NCI-H2107 treated with DMSO at 0.1 percent for 48 hours (cell line): ENCODE measurements at regions not wholly inside any gene's neighbourhood (a gene's known extent, or its start where the extent isn't known, plus 50 kb on each side); places are given as distances from the start of the nearest gene placed in this dataset.

ENCODE experiments used
- DNase-seq: peaks from one replicate; lab custom pipeline; 2025; ENCODE audit not compliant: unreplicated experiment; lab: John Stamatoyannopoulos, UW

- no peak for DNase-seq
These were observed 75.9 kb upstream of the SPHKAP start for GRCh38 chr2:228257379-228257778.

- no peak for DNase-seq
These were observed 72.3 kb upstream of the SPHKAP start for GRCh38 chr2:228253752-228254151.

GRCh38 chr2:228247335-228247734, 65.8 kb upstream of the SPHKAP start:
- no peak for DNase-seq

GRCh38 chr2:228245601-228246000, 64.1 kb upstream of the SPHKAP start:
- DNase-seq, result peak; percentile 15

GRCh38 chr2:228242591-228242990, 61.1 kb upstream of the SPHKAP start:
- DNase-seq, result no peak

- DNase-seq, result no peak
These were observed 58.5 kb upstream of the SPHKAP start for GRCh38 chr2:228239907-228240561.

GRCh38 chr2:228239207-228239906, 57.9 kb upstream of the SPHKAP start:
- DNase-seq, result no peak
